SK-N-MC (cell line): ENCODE measurements at regions not wholly inside any gene's neighbourhood (a gene's known extent, or its start where the extent isn't known, plus 50 kb on each side); places are given as distances from the start of the nearest gene placed in this dataset.

Experiments
- EZH2 ChIP-seq: fragments of 200-600 bp; sonication (generic); IDR thresholded peaks from one replicate; pipeline ENCODE4 v1.6.1; 2017; ENCODE audit warnings: antibody characterized with exemption
- FOXP2 ChIP-seq: optimal IDR thresholded peaks from 2 replicates; pipeline ENCODE3; 2011; ENCODE audit warnings: mild to moderate bottlenecking, moderate library complexity; ENCODE audit not compliant: insufficient read depth; ENCODE audit errors: extremely low read length, control extremely low read depth
- POLR2AphosphoS5 ChIP-seq: IDR thresholded peaks from 2 replicates; pipeline ENCODE4 v1.6.1; 2012; ENCODE audit warnings: mild to moderate bottlenecking, low read depth, low read length, borderline replicate concordance

GRCh38 chr3:117268318-117268717 lies 558.7 kb downstream of the TUSC7 start:
- no peak for TF ChIP-seq EZH2
- TF ChIP-seq POLR2AphosphoS5, result no peak
- no peak for TF ChIP-seq FOXP2
